Activated CD4-positive, alpha-beta memory T cell treated with anti-CD3 and anti-CD28 coated beads for 36 hours (primary cell): ENCODE measurements at regions not wholly inside any gene's neighbourhood (a gene's known extent, or its start where the extent isn't known, plus 50 kb on each side); places are given as distances from the start of the nearest gene placed in this dataset.

Experiments
- CTCF ChIA-PET: fragments of 350-600 bp; sonication (Branson Sonifier 250); formaldehyde crosslinking; loops from one replicate; lab custom pipeline; 2021; ENCODE audit warnings: antibody characterized with exemption, inconsistent platforms; lab: Charles Lee
- POLR2A ChIA-PET: fragments of 350-600 bp; sonication (Branson Sonifier 250); formaldehyde crosslinking; loops from one replicate; lab custom pipeline; 2021; ENCODE audit warnings: antibody characterized with exemption; lab: Charles Lee
- DNase-seq: peaks from one replicate; pipeline ENCODE4 v3.0.0-alpha.2; 2020
- H3K27ac Mint-ChIP-seq: one replicate; pipeline ENCODE4 v1.8.0; 2021; ENCODE audit warnings: mixed read lengths
- H3K27me3 Mint-ChIP-seq: one replicate; pipeline ENCODE4 v1.8.0; 2021; ENCODE audit warnings: mixed read lengths
- H3K36me3 Mint-ChIP-seq: one replicate; pipeline ENCODE4 v1.8.0; 2021; ENCODE audit warnings: mixed read lengths
- H3K4me1 Mint-ChIP-seq: one replicate; pipeline ENCODE4 v1.8.0; 2021; ENCODE audit warnings: low read depth, mixed read lengths
- H3K4me3 Mint-ChIP-seq: one replicate; pipeline ENCODE4 v1.8.0; 2021; ENCODE audit warnings: mild to moderate bottlenecking, mixed read lengths
- H3K9me3 Mint-ChIP-seq: one replicate; pipeline ENCODE4 v1.8.0; 2021; ENCODE audit warnings: mixed read lengths
- intact Hi-C: fragments of 100-400 bp; cut with micrococcal nuclease; formaldehyde crosslinking; loops from one replicate; pipeline ENCODE4 v1.15.1; 2023

DNA sequence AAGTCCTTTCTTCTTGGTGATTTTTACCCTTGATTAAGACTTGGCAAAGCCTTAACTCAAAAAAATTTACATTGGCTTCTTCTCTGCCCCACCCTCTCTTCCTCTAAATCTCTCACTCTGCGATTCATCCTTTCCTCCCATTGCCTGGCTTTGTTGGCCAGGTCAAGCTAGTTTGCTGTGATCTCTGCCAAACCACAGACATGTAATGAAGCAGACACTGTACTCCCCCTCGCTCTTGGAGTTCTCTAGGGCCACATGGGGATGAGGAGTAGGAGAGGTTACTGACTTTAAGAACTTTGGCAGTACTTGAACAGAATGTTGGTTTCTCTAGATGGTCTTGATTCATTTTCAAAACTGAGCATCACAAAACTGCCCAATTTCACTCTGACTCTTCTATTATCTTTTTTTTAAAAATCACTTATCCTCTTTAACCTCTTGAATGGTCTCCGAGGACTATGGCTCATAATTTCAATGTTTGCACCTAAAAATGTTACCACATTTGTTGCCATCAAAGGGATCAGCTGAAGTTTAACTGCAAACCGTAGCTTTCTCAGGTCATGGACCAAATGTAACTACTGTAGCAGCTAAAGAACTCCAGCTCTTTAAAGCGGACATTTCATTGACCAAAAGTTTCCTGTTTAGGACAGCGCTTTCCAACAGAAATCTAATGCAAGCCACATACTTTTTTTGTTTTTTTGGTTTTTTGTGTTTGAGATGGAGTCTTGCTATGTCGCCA lies 62.7 kb upstream of the IPO9 start:
- Mint-ChIP-seq H3K4me3 (no peak overlapping the region), H3K9me3 (peaks cover 9% of the 10 kb centered on the region), H3K4me1 (no peaks in the 10 kb centered on the region), H3K36me3 (no peaks in the 10 kb centered on the region), H3K27me3 (no peaks in the 10 kb centered on the region), H3K27ac (no peak overlapping the region)
- intact Hi-C loops, result no loop called here
- ChIA-PET POLR2A (no interaction called here), CTCF (interaction anchor here (2.0 kb wide), 1 partner anchor 27 kb away, joined by 5 read pairs; no protein-coding TSS in a partner anchor)
- no peak for DNase-seq

DNA sequence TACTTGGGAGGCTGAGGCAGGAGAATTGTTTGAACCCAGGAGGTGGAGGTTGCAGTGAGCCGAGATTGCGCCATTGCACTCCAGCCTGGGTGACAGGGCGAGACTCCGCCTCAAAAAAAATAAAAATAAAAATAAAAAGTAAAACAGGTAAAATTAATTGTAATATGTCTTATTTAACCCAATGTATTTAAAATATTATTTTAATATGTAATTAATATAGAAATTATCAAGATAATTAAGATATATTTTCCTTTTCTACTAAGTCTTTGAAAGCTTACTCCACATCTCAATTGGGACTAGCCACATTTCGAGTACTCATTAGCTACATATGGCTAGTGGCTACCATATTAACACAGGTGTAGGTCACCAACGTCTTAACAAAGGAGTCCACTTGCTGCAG lies 61.6 kb upstream of the IPO9 start:
- DNase-seq, result no peak
- no peak overlapping the region for H3K27ac Mint-ChIP-seq
- no peaks in the 10 kb centered on the region for H3K4me1 Mint-ChIP-seq
- H3K4me3 Mint-ChIP-seq, result no peak overlapping the region
- ChIA-PET CTCF (interaction anchor here (0.7 to 2.0 kb wide), 2 partner anchors 26 to 104 kb away, joined by 3 to 5 read pairs; no protein-coding TSS in a partner anchor), POLR2A (no interaction called here)
- H3K36me3 Mint-ChIP-seq, result no peaks in the 10 kb centered on the region
- peaks cover 16% of the 10 kb centered on the region for H3K9me3 Mint-ChIP-seq
- intact Hi-C loops, result no loop called here
- H3K27me3 Mint-ChIP-seq, result no peaks in the 10 kb centered on the region

DNA sequence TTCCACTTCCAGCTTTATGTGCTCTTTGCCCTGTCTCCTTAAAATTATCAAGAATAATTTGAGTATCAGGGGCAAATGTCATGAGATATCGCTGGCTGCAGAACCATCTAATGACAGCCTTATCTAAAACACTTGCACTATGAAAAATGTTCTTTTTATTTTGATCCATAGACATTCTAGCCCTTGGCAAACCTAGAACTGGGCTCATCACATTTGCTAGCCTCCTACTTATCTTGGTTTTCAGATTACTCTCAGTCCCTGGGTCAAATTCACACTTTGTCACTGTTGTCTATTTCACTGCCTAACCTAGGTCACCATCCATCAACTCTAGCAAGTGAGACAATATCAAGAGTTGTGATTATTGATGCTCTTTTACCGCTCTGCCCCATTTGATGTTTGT lies 59.9 kb upstream of the IPO9 start:
- intact Hi-C loops, result no loop called here

DNA sequence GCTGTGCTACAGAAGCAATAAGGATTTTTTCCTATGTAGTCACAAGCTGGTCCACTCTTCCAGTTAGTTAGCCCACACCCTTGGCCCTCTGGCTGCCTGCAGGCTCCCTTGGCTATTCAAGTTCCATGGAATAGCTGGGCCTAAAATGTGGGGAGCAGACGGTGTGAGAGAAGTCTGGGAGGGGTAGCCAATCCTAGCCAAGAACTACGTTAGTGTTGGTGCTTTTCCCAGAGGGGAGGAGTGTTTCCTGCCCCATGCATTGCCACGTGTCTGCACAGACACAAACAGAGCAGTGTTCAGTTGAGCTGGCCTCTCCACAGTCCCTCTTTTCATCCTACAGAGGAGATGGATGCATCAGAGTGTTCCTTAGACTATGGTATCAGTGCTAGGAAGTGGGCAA lies 59.0 kb upstream of the IPO9 start:
- no peaks in the 10 kb centered on the region for H3K36me3 Mint-ChIP-seq
- H3K4me1 Mint-ChIP-seq, result no peaks in the 10 kb centered on the region
- intact Hi-C loops, result no loop called here
- POLR2A ChIA-PET, result no interaction called here
- no peak overlapping the region for H3K4me3 Mint-ChIP-seq
- no peak overlapping the region for H3K27ac Mint-ChIP-seq
- DNase-seq, result no peak
- CTCF ChIA-PET, result interaction anchor here (1.2 kb wide), 1 partner anchor 22 kb away, joined by 3 read pairs; no protein-coding TSS in a partner anchor
- H3K27me3 Mint-ChIP-seq, result no peaks in the 10 kb centered on the region
- peaks cover 16% of the 10 kb centered on the region for H3K9me3 Mint-ChIP-seq

More for the DNA sequence above, 59.9 kb upstream of the IPO9 start:
- Mint-ChIP-seq H3K27me3 (no peaks in the 10 kb centered on the region), H3K27ac (no peak overlapping the region), H3K4me3 (no peak overlapping the region), H3K36me3 (no peaks in the 10 kb centered on the region), H3K9me3 (peaks cover 16% of the 10 kb centered on the region), H3K4me1 (no peaks in the 10 kb centered on the region)
- DNase-seq, result no peak
- CTCF ChIA-PET, result interaction anchor here (0.7 to 1.2 kb wide), 2 partner anchors 23 to 334 kb away, joined by 3 read pairs; no protein-coding TSS in a partner anchor
- POLR2A ChIA-PET, result no interaction called here

DNA sequence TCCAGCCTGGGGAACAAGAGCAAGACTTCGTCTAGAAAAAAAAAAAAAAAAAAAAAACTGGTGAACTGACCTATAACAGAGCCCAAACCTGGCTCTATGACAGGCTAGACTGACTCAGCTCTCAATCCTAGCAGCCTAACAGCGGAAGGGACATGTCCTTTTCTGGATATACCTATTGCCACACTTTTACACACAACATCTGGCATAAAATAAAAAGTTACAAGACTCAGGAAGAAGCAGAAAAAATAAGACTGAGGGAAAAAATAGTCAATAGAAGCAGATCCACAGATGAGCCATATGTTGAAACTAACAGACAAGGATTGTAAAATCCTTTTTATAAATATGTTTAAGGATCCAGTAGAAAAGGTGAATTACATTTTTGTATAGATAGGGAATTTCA lies 57.5 kb upstream of the IPO9 start:
- Mint-ChIP-seq H3K27ac (no peak overlapping the region), H3K27me3 (no peaks in the 10 kb centered on the region), H3K36me3 (no peaks in the 10 kb centered on the region), H3K4me3 (no peak overlapping the region), H3K9me3 (peaks cover 16% of the 10 kb centered on the region), H3K4me1 (no peaks in the 10 kb centered on the region)
- no peak for DNase-seq
- intact Hi-C loops, result no loop called here
- POLR2A ChIA-PET, result no interaction called here
- CTCF ChIA-PET, result no interaction called here

DNA sequence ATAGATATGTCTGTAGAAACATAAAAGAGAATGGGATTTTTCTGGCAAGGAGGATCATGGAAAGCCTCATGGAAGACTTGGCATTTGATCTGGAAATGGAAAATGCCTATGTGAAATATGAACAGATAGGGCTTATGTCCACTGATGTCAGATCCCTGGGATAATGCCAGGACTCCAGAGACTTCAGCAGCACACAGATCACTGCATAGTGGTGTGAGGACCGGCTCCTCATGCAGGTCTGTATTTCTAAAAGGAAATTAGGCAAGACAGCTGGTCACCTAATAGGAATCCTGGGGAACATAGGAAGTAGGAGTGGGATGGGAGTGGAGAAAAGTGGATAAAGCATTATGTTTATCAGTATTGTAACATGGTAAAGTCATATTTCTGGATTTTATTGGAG lies 56.8 kb upstream of the IPO9 start:
- Mint-ChIP-seq H3K27ac (no peak overlapping the region), H3K27me3 (no peaks in the 10 kb centered on the region), H3K9me3 (peaks cover 16% of the 10 kb centered on the region), H3K4me1 (no peaks in the 10 kb centered on the region), H3K4me3 (no peak overlapping the region), H3K36me3 (no peaks in the 10 kb centered on the region)
- POLR2A ChIA-PET, result no interaction called here
- intact Hi-C loops, result no loop called here
- no peak for DNase-seq
- CTCF ChIA-PET, result no interaction called here

DNA sequence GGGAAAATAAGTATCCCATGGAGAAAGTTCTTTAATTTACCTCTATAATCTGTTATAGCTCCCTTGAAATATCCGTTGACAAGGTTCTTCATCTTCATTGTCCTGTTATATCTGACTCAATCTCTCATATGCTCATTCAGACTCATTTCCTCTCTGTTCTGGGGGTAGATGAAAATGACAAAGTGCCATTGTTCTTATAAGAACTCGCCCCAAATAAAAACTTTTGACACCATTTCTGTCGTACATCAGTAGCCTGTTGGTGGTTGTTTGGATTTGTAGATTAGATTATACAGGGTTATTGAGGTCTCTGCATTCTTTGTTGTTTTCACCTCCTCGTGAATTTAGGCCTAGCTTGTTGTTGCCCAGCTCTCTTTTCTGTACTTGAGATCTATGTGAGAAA lies 55.2 kb upstream of the IPO9 start:
- DNase-seq, result no peak
- Mint-ChIP-seq H3K27me3 (no peaks in the 10 kb centered on the region), H3K4me1 (no peaks in the 10 kb centered on the region), H3K27ac (no peak overlapping the region), H3K4me3 (no peak overlapping the region), H3K36me3 (no peaks in the 10 kb centered on the region), H3K9me3 (peaks cover 16% of the 10 kb centered on the region)
- ChIA-PET CTCF (interaction anchor here (1.2 to 1.5 kb wide), 2 partner anchors 19 to 23 kb away, joined by 4 to 5 read pairs; no protein-coding TSS in a partner anchor), POLR2A (no interaction called here)
- intact Hi-C loops, result no loop called here

DNA sequence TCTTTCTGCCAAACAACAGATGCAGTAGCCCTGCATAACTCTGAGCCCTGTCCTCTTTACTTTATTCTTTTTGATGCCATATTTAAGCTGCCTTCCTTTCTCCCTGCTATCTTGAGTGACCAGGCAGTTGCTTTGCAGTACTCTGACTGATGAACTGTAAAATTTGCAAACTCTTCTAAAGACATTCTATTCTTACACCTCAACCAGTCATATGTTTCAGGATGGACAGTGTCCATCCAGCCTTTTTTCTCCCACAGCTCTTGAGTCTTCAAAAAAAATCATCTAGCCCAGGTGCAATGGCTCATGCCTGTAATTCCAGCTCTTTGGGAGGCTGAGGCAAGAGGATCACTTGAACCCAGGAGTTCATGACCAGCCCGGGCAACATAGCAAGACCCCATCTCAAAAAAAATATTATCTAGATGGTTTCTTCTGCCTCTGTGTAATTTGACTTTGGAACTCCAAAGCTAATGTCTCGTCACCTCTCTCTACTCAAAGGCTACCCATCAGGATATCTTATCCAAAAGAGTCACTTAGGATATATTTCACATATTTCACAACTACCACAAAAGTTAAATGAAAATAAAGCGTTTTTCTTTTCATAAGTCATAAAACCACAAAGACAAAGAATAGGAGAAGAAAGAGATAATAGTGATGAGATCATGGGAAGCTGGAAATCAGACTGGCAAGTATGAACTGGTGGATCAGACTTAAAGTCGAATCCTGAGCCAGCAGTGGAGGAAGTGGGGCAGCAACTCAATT lies 54.6 kb upstream of the IPO9 start:
- CTCF ChIA-PET, result interaction anchor here (1.2 to 1.5 kb wide), 2 partner anchors 19 to 22 kb away, joined by 4 to 5 read pairs; no protein-coding TSS in a partner anchor
- Mint-ChIP-seq H3K36me3 (no peaks in the 10 kb centered on the region), H3K4me1 (no peaks in the 10 kb centered on the region), H3K4me3 (no peak overlapping the region), H3K27ac (no peak overlapping the region), H3K27me3 (no peaks in the 10 kb centered on the region), H3K9me3 (peaks cover 16% of the 10 kb centered on the region)
- POLR2A ChIA-PET, result no interaction called here
- intact Hi-C loops, result no loop called here
- no peak for DNase-seq

DNA sequence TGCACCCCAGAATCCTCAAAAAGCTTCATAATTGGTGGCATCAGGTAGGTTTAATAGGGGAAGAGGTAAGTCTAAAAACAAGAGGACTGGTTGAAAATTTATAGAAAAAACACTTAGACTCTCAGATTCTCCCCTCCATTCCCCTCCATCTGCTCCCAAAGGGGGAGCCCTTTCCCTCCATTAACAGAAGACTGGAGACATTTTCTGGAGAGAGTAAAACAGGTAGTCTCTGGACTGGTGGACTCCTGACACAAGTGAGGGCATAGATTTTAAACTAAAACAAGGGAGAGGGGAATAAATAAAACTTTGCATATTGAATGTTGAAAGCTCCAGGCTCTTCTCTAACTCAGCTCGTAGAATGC lies 54.0 kb upstream of the IPO9 start:
- DNase-seq, result no peak
- Mint-ChIP-seq H3K9me3 (peaks cover 16% of the 10 kb centered on the region), H3K27me3 (no peaks in the 10 kb centered on the region), H3K27ac (no peak overlapping the region), H3K4me3 (no peak overlapping the region), H3K36me3 (no peaks in the 10 kb centered on the region), H3K4me1 (no peaks in the 10 kb centered on the region)
- CTCF ChIA-PET, result interaction anchor here (1.2 kb wide), 1 partner anchor 21 kb away, joined by 4 read pairs; no protein-coding TSS in a partner anchor
- POLR2A ChIA-PET, result no interaction called here
- intact Hi-C loops, result no loop called here

DNA sequence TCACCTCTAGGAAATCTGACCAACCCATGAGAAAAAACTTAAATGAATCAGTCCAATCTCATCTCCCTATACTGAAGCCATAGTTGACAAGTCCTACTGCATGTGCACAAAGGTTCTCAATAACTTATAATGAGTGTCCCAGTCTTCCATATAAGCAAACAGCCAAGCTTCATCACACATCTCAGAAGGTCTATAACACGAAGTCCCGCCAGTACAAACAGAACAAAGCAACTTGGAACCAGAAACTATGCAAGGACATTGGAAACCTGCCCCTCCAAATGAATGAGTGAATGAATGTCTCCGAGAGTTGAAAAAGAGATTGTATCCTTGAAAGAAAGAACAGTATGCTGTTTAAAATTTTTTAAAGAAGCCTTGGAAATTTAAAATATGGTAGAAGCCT lies 53.6 kb upstream of the IPO9 start:
- ChIA-PET POLR2A (no interaction called here), CTCF (no interaction called here)
- H3K9me3 Mint-ChIP-seq, result peaks cover 13% of the 10 kb centered on the region
- no peak for DNase-seq
- no peak overlapping the region for H3K27ac Mint-ChIP-seq
- H3K4me3 Mint-ChIP-seq, result no peak overlapping the region
- intact Hi-C loops, result no loop called here
- no peaks in the 10 kb centered on the region for H3K36me3 Mint-ChIP-seq
- H3K27me3 Mint-ChIP-seq, result no peaks in the 10 kb centered on the region
- no peaks in the 10 kb centered on the region for H3K4me1 Mint-ChIP-seq

DNA sequence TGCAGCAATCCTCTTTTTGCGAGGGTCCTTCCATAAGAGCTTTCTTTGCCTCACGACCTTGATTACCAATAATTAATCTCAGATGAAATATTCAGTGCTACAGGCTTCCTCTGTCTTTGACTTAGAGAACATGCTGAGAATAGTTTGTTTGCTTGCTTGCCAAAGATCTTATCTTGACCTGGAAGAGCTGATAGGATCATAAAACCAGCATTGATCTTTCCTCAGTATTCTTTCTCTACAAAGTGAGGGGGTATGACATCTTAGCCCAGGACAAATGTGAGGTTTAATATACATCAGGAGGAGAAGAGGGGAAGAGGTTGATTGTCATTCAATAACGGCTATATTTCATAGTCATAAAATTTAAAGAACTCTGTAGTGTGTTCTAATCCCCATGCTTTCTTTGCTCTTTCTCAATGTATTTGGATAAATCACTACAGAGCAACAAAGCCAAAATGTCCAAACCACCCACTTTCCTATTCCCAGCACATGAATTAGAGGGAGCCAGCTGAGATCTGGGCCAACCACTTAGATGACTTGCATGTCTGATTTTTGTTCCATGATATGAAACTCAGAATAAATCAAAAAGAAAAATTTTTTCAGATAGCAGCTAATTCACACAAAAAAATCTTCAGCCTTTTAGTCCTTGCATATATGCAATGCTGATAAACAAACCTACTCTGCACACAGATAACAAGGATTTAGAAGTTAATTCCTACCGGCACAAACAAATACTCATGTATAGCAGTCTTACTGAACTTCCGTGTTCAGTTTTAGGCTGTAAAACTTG lies 50.5 kb upstream of the IPO9 start:
- H3K27me3 Mint-ChIP-seq, result no peaks in the 10 kb centered on the region
- DNase-seq, result no peak
- POLR2A ChIA-PET, result no interaction called here
- H3K9me3 Mint-ChIP-seq, result no peaks in the 10 kb centered on the region
- H3K4me3 Mint-ChIP-seq, result no peak overlapping the region
- H3K27ac Mint-ChIP-seq, result no peak overlapping the region
- no peaks in the 10 kb centered on the region for H3K4me1 Mint-ChIP-seq
- no peaks in the 10 kb centered on the region for H3K36me3 Mint-ChIP-seq
- intact Hi-C loops, result no loop called here
- CTCF ChIA-PET, result interaction anchor here (0.6 to 1.7 kb wide), 4 partner anchors 12 to 270 kb away, joined by 3 to 5 read pairs (median 4); no protein-coding TSS in a partner anchor
